Neuronal stem cell (in vitro differentiated cells): ENCODE measurements at regions not wholly inside any gene's neighbourhood (a gene's known extent, or its start where the extent isn't known, plus 50 kb on each side); places are given as distances from the start of the nearest gene placed in this dataset.
"Not testable (repeated sequence)": the region's sequence is repeated elsewhere in the genome, so short reads cannot be mapped to it uniquely, and the experiment has no call there.

Experiments
- DNase-seq: peaks from one replicate; pipeline ENCODE4 v3.0.0-alpha.2; 2013; ENCODE audit warnings: low spot score
- H2AFZ ChIP-seq: one replicate; pipeline ENCODE4 v1.6.1; 2013; ENCODE audit warnings: mild to moderate bottlenecking, low read length, inconsistent platforms
- H2AK5ac ChIP-seq: 2 replicates; pipeline ENCODE4 v1.6.1; 2013; ENCODE audit warnings: low read depth, mild to moderate bottlenecking, inconsistent platforms, low read length, moderate library complexity, mixed read lengths
- H2BK120ac ChIP-seq: 2 replicates; pipeline ENCODE4 v1.6.1; 2013; ENCODE audit warnings: low read depth, mild to moderate bottlenecking, inconsistent platforms, low read length, moderate library complexity, mixed read lengths
- H2BK12ac ChIP-seq: one replicate; pipeline ENCODE4 v1.6.1; 2013; ENCODE audit warnings: low read length, inconsistent platforms
- H2BK15ac ChIP-seq: 2 replicates; pipeline ENCODE4 v1.6.1; 2013; ENCODE audit warnings: mild to moderate bottlenecking, low read length, inconsistent platforms, mixed read lengths
- H2BK5ac ChIP-seq: one replicate; pipeline ENCODE4 v1.6.1; 2013; ENCODE audit warnings: inconsistent platforms, mild to moderate bottlenecking, low read length, moderate library complexity
- H3K14ac ChIP-seq: one replicate; pipeline ENCODE4 v1.6.1; 2013; ENCODE audit warnings: low read length, inconsistent platforms
- H3K18ac ChIP-seq: 2 replicates; pipeline ENCODE4 v1.6.1; 2013; ENCODE audit warnings: low read length, inconsistent platforms
- H3K23ac ChIP-seq: 2 replicates; pipeline ENCODE4 v1.6.1; 2013; ENCODE audit warnings: low read depth, mild to moderate bottlenecking, mixed read lengths, low read length, inconsistent platforms; ENCODE audit not compliant: poor library complexity
- H3K27ac ChIP-seq: replicated peaks from 3 replicates; pipeline ENCODE4 v1.5.1; 2013; ENCODE audit warnings: low read length, inconsistent platforms
- H3K27me3 ChIP-seq, 3 experiments: 2 replicates each; pipeline ENCODE4 v1.6.1; 2013; ENCODE audit warnings: low read length in 3 of 3, mild to moderate bottlenecking in 2 of 3, inconsistent platforms in 1 of 3, low read depth in 1 of 3, mixed read lengths in 1 of 3, moderate library complexity in 1 of 3; ENCODE audit not compliant: control insufficient read depth in 3 of 3, insufficient read depth in 3 of 3
- H3K36me3 ChIP-seq, 2 donors: replicated peaks in 1 of 2; 2 replicates each; pipeline ENCODE4 v1.6.1; 2013; ENCODE audit warnings: low read length in 2 of 2; ENCODE audit not compliant: control insufficient read depth in 2 of 2, insufficient read depth in 2 of 2
- H3K4ac ChIP-seq: 2 replicates; pipeline ENCODE4 v1.6.1; 2013; ENCODE audit warnings: inconsistent platforms, mild to moderate bottlenecking, low read length, moderate library complexity
- H3K4me1 ChIP-seq, 2 donors: 1 replicate in 1 of 2; 2 replicates in 1 of 2; pipeline ENCODE4 v1.6.1; 2013; ENCODE audit warnings: low read length in 2 of 2, low read depth in 1 of 2; ENCODE audit not compliant: control insufficient read depth in 2 of 2, insufficient read depth in 1 of 2
- H3K4me2 ChIP-seq: one replicate; pipeline ENCODE4 v1.6.1; 2013; ENCODE audit warnings: mild to moderate bottlenecking, low read length, inconsistent platforms; ENCODE audit not compliant: insufficient read depth, poor library complexity, severe bottlenecking
- H3K4me3 ChIP-seq, 2 donors: 2 replicates each; pipeline ENCODE4 v1.5.1; 2013; ENCODE audit warnings: low read length in 2 of 2, mild to moderate bottlenecking in 2 of 2, inconsistent platforms in 1 of 2, moderate library complexity in 1 of 2
- H3K79me1 ChIP-seq: one replicate; pipeline ENCODE4 v1.6.1; 2013; ENCODE audit warnings: low read depth, mild to moderate bottlenecking, inconsistent platforms, low read length, moderate library complexity
- H3K9ac ChIP-seq: one replicate; pipeline ENCODE4 v1.6.1; 2013; ENCODE audit warnings: mild to moderate bottlenecking, low read depth, low read length, inconsistent platforms; ENCODE audit not compliant: poor library complexity
- H3K9me3 ChIP-seq, 2 donors: replicated peaks in 1 of 2; 2 replicates each; pipeline versions ENCODE3 to v1.6.1; 2013; ENCODE audit warnings: low read length in 2 of 2, mild to moderate bottlenecking in 2 of 2, inconsistent platforms in 1 of 2, low read depth in 1 of 2, mixed read lengths in 1 of 2, moderate library complexity in 1 of 2; ENCODE audit not compliant: control insufficient read depth in 2 of 2, insufficient read depth in 1 of 2
- H4K8ac ChIP-seq: one replicate; pipeline ENCODE4 v1.6.1; 2013; ENCODE audit warnings: low read depth, mild to moderate bottlenecking, inconsistent platforms, low read length, moderate library complexity
- H4K91ac ChIP-seq: one replicate; pipeline ENCODE4 v1.6.1; 2013; ENCODE audit warnings: low read length, low read depth, mild to moderate bottlenecking, inconsistent platforms; ENCODE audit not compliant: poor library complexity
- WGBS, 2 donors: extraction: QIAGEN DNeasy Blood & Tissue Kit; methylation state at CpG; one replicate each; pipeline ENCODE4 v1.1.7; 2013; ENCODE audit warnings: missing lambda C conversion rate in 2 of 2, mixed read lengths in 1 of 2; ENCODE audit not compliant: insufficient read length in 2 of 2, insufficient replicate concordance in 1 of 2; ENCODE audit errors: extremely low coverage in 2 of 2; 5-methylcytosine and 5-hydroxymethylcytosine counted together

GRCh38 chr19:14271840-14272239 is 65.9 kb upstream of the ADGRL1 start:
- Histone ChIP-seq H2AK5ac (no peak overlapping the region), H2BK15ac (no peak overlapping the region), H3K4me2 (no peak overlapping the region), H3K9ac (no peak overlapping the region), H2BK12ac (no peak overlapping the region), H3K14ac (no peak overlapping the region), H3K4me1 (peaks cover 0 to 4% of the 10 kb centered on the region in 2 donors), H3K9me3 (peaks cover 0 to 8% of the 10 kb centered on the region in 2 donors), H3K27me3 (peaks cover 0 to 13% (median 2%) of the 10 kb centered on the region in 3 experiments), H3K27ac (no peak overlapping the region), H3K18ac (no peak overlapping the region), H3K4me3 (no peak overlapping the region), H2BK5ac (no peak overlapping the region), H3K23ac (no peak overlapping the region), H2AFZ (peak overlapping the region; percentile 63), H3K4ac (no peak overlapping the region), H3K79me1 (no peaks in the 10 kb centered on the region), H2BK120ac (no peak overlapping the region), H4K8ac (no peak overlapping the region), H3K36me3 (peaks cover 0 to 2% of the 10 kb centered on the region in 2 donors), H4K91ac (no peak overlapping the region)
- no peak for DNase-seq
- no CpG with 5 or more reads among the region's 1 CpG for WGBS, 2 donors

- H4K8ac ChIP-seq, H2AFZ ChIP-seq, H2BK5ac ChIP-seq, H3K9ac ChIP-seq, H3K4me3 ChIP-seq, H3K27ac ChIP-seq, H2BK15ac ChIP-seq, H3K23ac ChIP-seq, H2AK5ac ChIP-seq, H3K9me3 ChIP-seq, H3K36me3 ChIP-seq, H2BK120ac ChIP-seq, H3K4ac ChIP-seq, H3K18ac ChIP-seq, H2BK12ac ChIP-seq, DNase-seq, H3K4me2 ChIP-seq, H3K14ac ChIP-seq, H4K91ac ChIP-seq, H3K4me1 ChIP-seq, H3K79me1 ChIP-seq: not testable (repeated sequence)
- peaks cover 0 to 26% (median 9%) of the 10 kb centered on the region in 3 experiments for H3K27me3 ChIP-seq
- no CpG with 5 or more reads among the region's 4 CpGs for WGBS, 2 donors
These were observed 64.6 kb upstream of the ADGRL1 start for GRCh38 chr19:14270557-14270956.

- no peaks in the 10 kb centered on the region for H3K79me1 ChIP-seq
These were observed 61.3 kb upstream of the ADGRL1 start for GRCh38 chr19:14267224-14267741.

GRCh38 chr19:14266208-14266607 is 60.2 kb upstream of the ADGRL1 start:
- H3K18ac ChIP-seq, H2BK12ac ChIP-seq, H4K91ac ChIP-seq, H3K14ac ChIP-seq, H3K4ac ChIP-seq, H3K9me3 ChIP-seq, H3K79me1 ChIP-seq, H2AK5ac ChIP-seq, H4K8ac ChIP-seq, H2BK5ac ChIP-seq, H3K4me2 ChIP-seq, H3K23ac ChIP-seq, H3K4me3 ChIP-seq, DNase-seq, H3K9ac ChIP-seq, H2BK120ac ChIP-seq, H3K27ac ChIP-seq, H3K36me3 ChIP-seq, H2AFZ ChIP-seq: not testable (repeated sequence)
- no CpG with 5 or more reads among the region's 4 CpGs for whole genome bisulfite sequencing, 2 donors
- H3K4me1 ChIP-seq = peaks cover 0 to 10% of the 10 kb centered on the region in 2 donors
- peaks cover 0 to 42% (median 18%) of the 10 kb centered on the region in 3 experiments for H3K27me3 ChIP-seq
- peak overlapping the region; percentile 97 for H2BK15ac ChIP-seq

More at GRCh38 chr19:14267224-14267741, 61.3 kb upstream of the ADGRL1 start:
- H2AK5ac ChIP-seq = peak overlapping the region; percentile 74
- peaks cover 0 to 42% (median 18%) of the 10 kb centered on the region in 3 experiments for H3K27me3 ChIP-seq
- H3K18ac ChIP-seq = peak overlapping the region; percentile 79
- no peak overlapping the region for H4K91ac ChIP-seq
- WGBS, 2 donors = no CpG with 5 or more reads among the region's 6 CpGs
- no peak overlapping the region for H3K23ac ChIP-seq
- no peak overlapping the region for H4K8ac ChIP-seq
- no peak overlapping the region for H3K4me3 ChIP-seq
- no peaks in the 10 kb centered on the region for H3K9me3 ChIP-seq
- H3K4ac ChIP-seq = no peak overlapping the region
- no peak overlapping the region for H2BK120ac ChIP-seq
- no peak overlapping the region for H2BK5ac ChIP-seq
- H2BK12ac ChIP-seq = peak overlapping the region; percentile 14
- H2AFZ ChIP-seq = no peak overlapping the region
- no peak overlapping the region for H3K14ac ChIP-seq
- H3K4me1 ChIP-seq = peaks cover 0 to 13% of the 10 kb centered on the region in 2 donors
- DNase-seq = no peak
- H3K27ac ChIP-seq = no peak overlapping the region
- H3K4me2 ChIP-seq = no peak overlapping the region
- H3K9ac ChIP-seq = no peak overlapping the region
- no peak overlapping the region for H2BK15ac ChIP-seq
- no peaks in the 10 kb centered on the region for H3K36me3 ChIP-seq
